Progenitor cell of endocrine pancreas (in vitro differentiated cells): ENCODE measurements at regions not wholly inside any gene's neighbourhood (a gene's known extent, or its start where the extent isn't known, plus 50 kb on each side); places are given as distances from the start of the nearest gene placed in this dataset.

Experiments used
- DNase-seq: peaks from one replicate; pipeline ENCODE4 v3.0.0; 2021; ENCODE audit warnings: low spot score; ENCODE audit not compliant: unreplicated experiment
- H3K27ac Mint-ChIP-seq: 2 replicates; pipeline ENCODE4 v1.8.0; 2021; ENCODE audit warnings: mild to moderate bottlenecking, moderate library complexity, mixed read lengths
- H3K27me3 Mint-ChIP-seq: 2 replicates; pipeline ENCODE4 v1.8.0; 2021; ENCODE audit warnings: mixed read lengths
- H3K36me3 Mint-ChIP-seq: 2 replicates; pipeline ENCODE4 v1.8.0; 2022; ENCODE audit warnings: mixed read lengths; ENCODE audit not compliant: insufficient read depth
- H3K4me1 Mint-ChIP-seq: 2 replicates; pipeline ENCODE4 v1.8.0; 2021; ENCODE audit warnings: low read depth, mixed read lengths
- H3K4me3 Mint-ChIP-seq: 2 replicates; pipeline ENCODE4 v1.8.0; 2021; ENCODE audit warnings: low read depth, mild to moderate bottlenecking, moderate library complexity, mixed read lengths
- H3K9me3 Mint-ChIP-seq: 2 replicates; pipeline ENCODE4 v1.8.0; 2021; ENCODE audit warnings: low read depth, mixed read lengths
- CTCF ChIP-seq: fragments of 200-600 bp; sonication (generic); IDR thresholded peaks from one replicate; pipeline ENCODE4 v1.5.0; 2021; ENCODE audit warnings: antibody characterized with exemption, mild to moderate bottlenecking; ENCODE audit not compliant: unreplicated experiment

- no peak for TF ChIP-seq CTCF
- no peaks in the 10 kb centered on the region for H3K9me3 Mint-ChIP-seq
- no peak overlapping the region for H3K4me3 Mint-ChIP-seq
- no peaks in the 10 kb centered on the region for H3K36me3 Mint-ChIP-seq
- no peaks in the 10 kb centered on the region for H3K4me1 Mint-ChIP-seq
- no peaks in the 10 kb centered on the region for H3K27me3 Mint-ChIP-seq
- DNase-seq: no peak
- H3K27ac Mint-ChIP-seq: no peak overlapping the region
Observed at GRCh38 chr2:216920143-216920876, 60.4 kb upstream of the TNP1 start.

DNA sequence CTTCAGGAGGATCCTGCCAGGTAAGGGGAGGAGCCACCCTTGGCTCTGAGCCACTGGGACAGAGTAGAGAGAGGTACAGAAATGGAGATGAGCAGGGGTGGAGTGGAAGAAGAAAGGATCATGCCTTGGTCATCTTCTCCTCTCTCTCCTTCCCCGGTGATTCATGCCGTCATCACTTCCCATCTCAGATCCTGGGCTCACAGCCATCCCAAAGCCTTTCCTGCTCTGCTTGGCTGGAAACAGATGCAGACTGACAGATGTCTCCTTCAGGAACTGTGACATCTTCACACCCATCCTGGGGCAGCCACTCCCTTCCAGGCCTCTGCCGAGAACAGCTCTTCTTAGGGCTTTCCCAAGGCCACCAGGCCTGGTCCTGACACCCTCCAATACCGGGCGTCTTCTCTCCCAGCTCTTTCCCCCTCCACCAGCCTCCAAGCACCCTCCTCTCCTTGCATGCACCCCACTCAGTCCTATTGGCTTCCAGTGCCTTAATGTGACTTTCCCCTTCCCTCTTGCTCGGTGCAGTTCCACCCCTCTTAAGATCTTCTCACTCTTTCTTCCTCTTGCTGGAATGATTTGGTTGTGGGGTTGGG is 58.3 kb upstream of the TNP1 start:
- no peaks in the 10 kb centered on the region for H3K4me1 Mint-ChIP-seq
- no peaks in the 10 kb centered on the region for H3K36me3 Mint-ChIP-seq
- H3K27me3 Mint-ChIP-seq: peaks cover 2% of the 10 kb centered on the region
- H3K9me3 Mint-ChIP-seq: no peaks in the 10 kb centered on the region
- H3K27ac Mint-ChIP-seq: no peak overlapping the region
- H3K4me3 Mint-ChIP-seq: no peak overlapping the region
- DNase-seq: no peak
- no peak for TF ChIP-seq CTCF

- Mint-ChIP-seq H3K9me3 (no peaks in the 10 kb centered on the region), H3K4me3 (no peak overlapping the region), H3K27me3 (peaks cover 6% of the 10 kb centered on the region), H3K4me1 (no peaks in the 10 kb centered on the region), H3K27ac (no peak overlapping the region), H3K36me3 (no peaks in the 10 kb centered on the region)
- DNase-seq: no peak
- TF ChIP-seq CTCF: no peak
Observed at GRCh38 chr2:216916956-216917650, 57.2 kb upstream of the TNP1 start.

DNA sequence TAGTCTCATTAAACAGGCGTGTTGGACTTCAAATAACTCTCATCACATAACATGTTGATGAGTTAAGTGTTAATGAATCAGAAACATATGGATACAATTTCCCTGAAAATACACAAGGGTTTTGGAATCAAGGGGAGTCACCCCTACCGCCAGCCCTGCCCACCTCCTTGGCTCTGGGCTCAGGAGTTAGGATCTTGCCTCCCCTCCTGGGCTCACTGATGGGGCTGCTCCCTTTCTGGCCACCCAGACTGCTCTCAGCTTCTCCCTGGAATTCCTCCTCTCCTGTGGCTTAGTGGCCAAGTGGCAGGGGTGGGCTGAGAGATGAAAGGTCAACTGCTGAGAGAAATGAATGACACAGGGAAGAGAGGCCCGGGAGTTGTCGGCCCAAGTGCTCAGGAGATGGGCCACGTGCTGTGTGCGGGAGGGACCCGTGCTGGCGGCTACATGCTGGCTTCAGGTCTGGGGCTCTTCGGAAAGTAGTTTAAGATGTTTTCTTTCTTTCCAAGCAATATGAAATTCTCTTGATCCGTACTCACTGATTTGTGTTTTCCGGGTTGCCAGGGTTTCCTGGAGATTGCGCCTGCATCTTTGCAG is 55.8 kb upstream of the TNP1 start:
- Mint-ChIP-seq H3K27me3 (peaks cover 6% of the 10 kb centered on the region), H3K9me3 (no peaks in the 10 kb centered on the region), H3K4me3 (no peak overlapping the region), H3K4me1 (no peaks in the 10 kb centered on the region), H3K36me3 (no peaks in the 10 kb centered on the region), H3K27ac (no peak overlapping the region)
- no peak for DNase-seq
- no peak for TF ChIP-seq CTCF

GRCh38 chr2:216914491-216914890 is 54.6 kb upstream of the TNP1 start:
- H3K4me3 Mint-ChIP-seq: no peak overlapping the region
- no peaks in the 10 kb centered on the region for H3K36me3 Mint-ChIP-seq
- H3K27ac Mint-ChIP-seq: no peak overlapping the region
- DNase-seq: no peak
- no peak for TF ChIP-seq CTCF
- peaks cover 6% of the 10 kb centered on the region for H3K27me3 Mint-ChIP-seq
- no peaks in the 10 kb centered on the region for H3K4me1 Mint-ChIP-seq
- no peaks in the 10 kb centered on the region for H3K9me3 Mint-ChIP-seq
